ENCODE measurements at regions not wholly inside any gene's neighbourhood (a gene's known extent, or its start where the extent isn't known, plus 50 kb on each side); places are given as distances from the start of the nearest gene placed in this dataset.
"Not testable (repeated sequence)": the region's sequence is repeated elsewhere in the genome, so short reads cannot be mapped to it uniquely, and the experiment has no call there.

DNA sequence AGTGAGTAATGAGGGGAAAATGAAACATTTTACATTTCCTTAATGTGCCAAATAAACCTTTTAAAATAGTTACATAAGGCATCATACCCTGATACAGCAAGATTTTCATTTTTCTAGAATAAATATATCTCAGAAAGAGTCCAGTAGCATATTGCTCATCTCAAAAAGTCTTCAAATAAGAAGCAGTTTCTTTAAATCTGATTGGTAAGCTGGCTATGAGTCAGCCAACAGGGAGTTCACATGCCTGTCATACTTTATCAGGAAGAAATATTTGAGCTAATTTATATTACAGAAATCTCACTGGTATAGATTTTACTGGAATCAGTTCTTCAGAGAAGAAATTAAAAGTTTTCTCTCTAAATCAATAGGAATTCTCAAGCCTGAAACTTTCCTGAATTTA lies 258.1 kb downstream of the C11orf87 start:
- DNase-seq (ENCODE audit: low spot score), result peak; percentile 12

DNA sequence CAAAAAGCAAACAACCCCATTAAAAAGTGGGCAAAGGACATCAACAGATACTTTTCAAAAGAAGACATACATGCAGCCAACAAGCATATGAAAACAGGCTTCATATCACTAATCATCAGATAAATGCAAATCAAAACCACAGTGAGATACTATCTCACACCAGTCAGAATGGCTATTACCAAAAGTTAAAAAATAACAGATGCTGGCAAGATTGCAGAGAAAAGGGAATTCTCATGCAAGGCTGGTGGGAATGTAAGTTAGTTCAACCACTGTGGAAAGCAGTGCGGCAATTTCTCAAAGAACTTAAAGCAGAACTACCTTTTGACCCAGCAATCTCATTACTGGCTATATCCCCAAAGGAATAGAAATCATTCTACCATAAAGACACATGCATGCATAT lies 260.8 kb downstream of the C11orf87 start:
- DNase-seq (ENCODE audit: low spot score), result peak; percentile 9

DNA sequence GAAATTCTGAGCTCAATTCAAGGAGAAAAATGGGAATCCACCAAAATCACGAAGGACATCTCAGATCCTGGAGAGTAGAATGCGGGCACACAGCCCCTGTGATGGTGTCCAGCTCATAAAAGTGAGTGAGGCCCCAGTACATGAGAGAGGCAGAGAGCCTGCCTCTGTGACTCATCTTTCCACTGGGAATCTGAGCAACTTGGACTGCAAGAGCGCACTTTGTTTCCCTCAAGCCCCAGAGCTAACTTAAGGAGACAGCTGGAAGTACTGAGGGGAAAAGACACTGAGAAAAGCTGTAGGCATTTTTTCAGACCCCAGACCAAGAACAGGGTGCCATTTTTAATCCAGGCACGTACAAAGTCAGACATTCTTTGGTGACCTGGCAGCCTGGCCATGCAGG lies 273.7 kb downstream of the C11orf87 start:
- peak; percentile 13 for DNase-seq (ENCODE audit: low spot score)

DNA sequence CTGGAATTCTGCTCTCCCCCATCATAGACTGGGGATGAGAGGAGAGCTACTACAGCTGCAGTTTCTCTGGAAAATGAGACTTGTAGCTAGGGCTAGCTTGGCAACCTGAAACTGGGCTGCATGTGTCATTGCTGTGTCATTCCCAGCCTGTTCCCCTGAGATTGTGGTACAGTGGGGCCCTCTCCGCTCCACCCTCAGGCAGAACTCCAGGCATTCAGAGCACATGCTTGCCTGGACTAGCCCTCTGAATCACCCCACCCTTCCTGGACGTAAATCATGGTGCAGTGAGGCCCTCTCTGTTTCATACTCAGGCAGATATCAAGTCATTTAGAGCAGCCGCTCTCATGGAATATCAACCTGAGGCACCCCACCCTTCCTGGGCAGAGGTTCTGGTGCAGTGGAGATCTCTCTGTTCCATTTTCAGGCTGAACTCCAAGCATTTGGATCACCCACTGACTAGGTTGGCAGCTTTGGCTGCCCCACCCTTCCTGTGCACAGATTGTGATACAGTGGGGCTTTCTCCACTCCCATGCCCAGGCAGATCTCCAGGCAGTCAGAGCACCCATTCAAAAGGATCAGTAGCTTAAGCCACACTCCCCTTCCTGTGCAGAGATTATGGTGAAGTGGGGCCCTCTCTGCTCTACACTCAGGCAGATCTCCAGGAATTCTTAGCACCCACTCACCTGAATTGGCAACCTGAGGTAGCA lies 274.4 kb downstream of the C11orf87 start:
- peak; percentile 32 for DNase-seq (ENCODE audit: low spot score)

DNA sequence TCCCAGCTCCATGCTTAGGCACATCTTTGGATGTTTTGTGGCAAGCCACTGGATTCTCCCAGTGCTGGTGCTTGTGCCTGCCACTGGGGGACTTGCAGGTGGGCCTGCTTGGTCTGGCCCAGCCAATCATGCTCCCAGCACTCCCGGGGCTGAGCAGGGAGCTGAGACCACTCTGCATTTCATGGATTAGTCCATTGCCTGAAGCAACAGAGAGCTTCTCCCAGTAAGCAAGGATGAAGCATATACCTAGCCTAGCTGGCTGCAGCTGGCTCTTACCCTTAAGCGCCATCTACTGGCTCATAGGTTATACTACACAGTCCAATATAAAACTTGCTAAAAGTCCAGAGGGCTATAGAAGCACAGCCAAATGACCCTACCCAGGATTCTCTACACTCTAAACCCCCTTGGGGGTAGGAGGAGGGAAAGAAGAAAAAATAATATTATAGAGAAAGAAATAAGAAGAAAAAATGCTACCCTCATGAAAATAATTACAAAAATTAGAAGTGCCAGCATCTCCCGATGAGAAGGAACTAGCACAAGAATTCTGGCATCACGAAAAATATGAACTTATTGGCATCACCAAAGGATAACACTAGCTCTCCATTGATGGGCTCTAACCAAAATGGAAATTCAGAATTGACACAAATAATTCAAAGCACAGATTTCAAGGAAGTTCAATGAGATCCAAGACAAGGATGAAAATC lies 275.3 kb downstream of the C11orf87 start:
- peak; percentile 57 for DNase-seq (ENCODE audit: low spot score)

DNA sequence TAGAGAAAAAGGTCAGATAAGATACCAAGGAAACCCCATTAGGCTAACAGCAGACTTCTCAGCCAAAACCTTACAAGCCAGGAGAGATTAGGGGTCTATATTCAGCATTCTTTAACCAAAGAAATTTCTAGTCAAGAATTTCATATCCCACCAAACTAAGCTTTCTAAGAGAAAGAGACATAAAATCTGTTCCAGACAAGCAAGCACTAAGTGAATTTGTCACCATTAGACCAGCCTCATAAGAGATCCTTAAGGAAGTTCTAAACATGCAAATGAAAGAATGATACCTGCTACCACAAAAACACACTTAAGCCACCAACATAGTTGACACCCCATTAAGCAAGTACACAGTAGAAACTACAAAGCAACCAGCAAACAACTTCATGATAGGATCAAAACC lies 276.2 kb downstream of the C11orf87 start:
- no peak for DNase-seq (ENCODE audit: low spot score)

DNA sequence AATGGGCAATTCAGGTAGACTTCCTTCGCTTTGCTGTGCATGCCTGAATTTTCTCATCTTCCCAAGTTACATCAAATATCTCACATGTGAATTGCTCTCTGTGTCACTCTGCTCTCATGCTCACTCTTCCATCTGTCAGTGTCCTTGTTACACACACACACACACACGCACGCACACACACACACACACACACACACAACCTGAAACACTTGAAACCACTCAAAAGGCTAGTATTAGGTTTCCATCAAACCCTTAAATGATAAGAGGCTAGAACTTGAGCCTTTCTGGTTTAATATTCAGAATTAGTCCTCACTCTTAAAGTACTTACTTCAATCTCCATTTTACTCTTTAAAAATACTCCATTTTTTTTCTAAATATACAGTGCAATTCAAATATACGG lies 282.4 kb downstream of the C11orf87 start:
- DNase-seq (ENCODE audit: low spot score), result no peak

DNA sequence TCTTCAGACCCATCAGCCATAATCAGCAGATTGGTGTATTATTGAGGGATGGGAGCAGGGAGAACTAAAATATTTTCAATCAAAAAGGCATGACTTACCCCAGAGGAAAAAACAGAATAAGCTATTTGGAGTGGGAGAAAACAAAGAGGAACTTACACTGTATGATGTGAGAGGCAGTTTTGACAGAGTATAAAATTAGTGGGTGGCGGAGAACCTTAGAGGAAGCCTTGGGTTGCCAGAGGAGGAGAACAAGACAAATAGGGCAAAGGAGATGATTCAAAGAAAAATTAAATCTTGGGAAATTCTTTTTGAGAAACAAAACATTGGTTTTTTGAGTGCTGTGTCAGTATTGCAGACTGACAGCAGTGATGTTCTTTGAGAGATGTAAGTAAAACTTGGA lies 285.0 kb downstream of the C11orf87 start:
- DNase-seq (ENCODE audit: low spot score), result no peak

DNA sequence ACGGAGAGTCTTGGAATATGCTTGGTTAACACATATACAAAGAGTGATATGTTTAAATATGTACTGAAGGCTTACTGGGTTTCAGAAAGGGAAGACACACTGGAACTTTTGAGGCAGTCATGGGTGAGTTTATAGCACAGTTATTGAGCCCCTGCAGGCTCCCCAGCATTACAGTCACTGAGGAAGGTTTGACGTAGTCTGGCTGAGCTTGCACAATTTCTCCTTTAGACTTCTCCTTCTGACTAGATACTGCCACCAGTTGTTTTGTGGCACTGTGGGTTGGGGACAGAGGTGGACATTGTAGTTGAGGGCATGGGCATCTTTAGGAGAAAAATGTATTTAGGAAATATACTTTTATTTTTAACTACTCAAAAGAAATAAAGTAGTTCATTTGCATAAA lies 285.4 kb downstream of the C11orf87 start:
- no peak for DNase-seq (ENCODE audit: low spot score)

DNA sequence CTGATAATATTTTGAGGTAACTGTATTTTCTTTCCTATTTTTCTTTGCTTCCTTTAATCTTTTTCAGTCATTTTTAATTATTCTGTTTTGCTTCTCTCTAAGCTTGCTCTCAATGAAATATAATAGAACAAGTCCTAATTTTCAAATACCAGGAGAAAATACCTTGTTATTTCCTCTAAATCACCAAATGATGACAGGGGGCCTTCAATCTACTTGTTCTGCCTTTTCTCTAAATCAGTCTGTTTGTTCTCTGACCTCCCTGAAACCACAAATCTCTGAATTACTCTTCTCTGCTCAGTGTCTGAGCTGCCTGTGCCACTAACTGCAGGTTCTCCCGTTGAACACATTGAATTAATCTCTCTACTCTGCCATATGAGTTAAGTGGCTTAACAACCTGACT lies 286.2 kb downstream of the C11orf87 start:
- DNase-seq (ENCODE audit: low spot score), result no peak

DNA sequence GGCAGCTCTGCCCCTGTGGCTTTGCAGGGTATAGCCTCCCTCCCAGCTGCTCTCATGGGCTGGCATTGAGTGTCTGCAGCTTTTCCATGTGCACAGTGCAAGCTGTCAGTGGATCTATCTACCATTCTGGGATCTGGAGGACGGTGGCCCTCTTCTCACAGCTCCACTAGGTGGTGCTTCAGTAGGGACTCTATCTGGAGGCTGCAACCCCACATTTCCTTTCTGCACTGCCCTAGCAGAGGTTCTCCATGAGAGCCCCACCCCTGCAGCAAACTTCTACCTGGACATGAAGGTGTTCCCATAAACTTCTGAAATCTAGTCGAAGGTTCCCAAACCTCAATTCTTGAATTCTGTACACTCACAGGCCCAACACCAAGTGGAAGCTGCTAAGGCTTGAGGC lies 292.5 kb downstream of the C11orf87 start:
- DNase-seq (ENCODE audit: low spot score), result not testable (repeated sequence)

DNA sequence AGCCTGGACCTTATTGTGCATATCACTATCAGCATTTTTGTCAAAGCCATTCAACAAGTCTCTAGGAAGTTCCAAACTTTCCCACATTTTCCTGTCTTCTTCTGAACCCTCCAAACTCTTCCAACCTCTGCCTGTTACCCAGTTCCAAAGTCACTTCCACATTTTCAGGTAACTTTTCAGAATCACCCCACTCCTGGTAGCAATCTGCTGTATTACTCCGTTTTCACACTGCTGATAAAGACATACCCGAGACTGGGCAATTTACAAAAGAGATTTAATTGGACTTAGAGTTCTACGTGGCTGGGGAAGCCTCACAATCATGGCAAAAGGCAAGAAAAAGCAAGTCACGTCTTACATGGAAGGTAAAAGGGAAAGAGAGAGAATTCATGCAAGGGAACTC lies 293.4 kb downstream of the C11orf87 start:
- DNase-seq (ENCODE audit: low spot score), result not testable (repeated sequence)

DNA sequence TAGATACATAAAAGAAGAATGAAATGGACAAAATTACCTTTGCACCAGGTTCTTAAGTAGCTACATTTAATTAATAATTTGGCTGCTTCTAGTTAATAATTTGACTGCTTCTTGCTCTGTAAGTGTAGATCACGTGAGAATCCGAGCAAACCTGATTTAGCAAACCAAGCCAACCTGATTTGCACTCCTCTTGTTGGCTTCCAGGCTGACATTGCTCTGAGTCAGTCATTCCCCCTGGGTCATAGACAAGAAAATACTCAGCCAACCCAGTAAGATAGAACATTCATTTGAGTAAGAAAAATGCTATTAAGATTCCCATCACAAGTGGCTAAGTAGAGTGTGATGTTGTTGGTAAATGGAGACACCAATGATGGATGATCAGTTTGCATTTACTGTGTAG lies 304.1 kb downstream of the C11orf87 start:
- DNase-seq (ENCODE audit: low spot score), result peak; percentile 24

DNA sequence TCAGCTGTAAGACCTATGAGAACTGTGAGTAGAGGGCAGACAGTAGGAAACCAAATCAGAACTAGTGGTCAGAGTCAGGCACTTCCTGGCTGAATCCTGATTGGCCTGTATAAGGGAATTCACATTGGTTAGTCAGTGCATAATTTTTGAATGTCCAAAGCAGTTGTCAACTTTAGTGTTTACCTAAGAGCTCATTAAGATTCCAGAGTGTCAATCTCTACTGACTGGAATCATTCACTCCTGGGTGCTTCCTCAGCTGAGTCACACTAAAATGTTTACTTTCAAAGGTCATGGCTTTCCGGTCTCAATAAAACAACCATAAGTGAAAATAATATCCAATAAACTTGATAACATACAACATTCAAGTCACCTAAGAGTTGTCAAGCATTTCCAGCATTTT lies 306.1 kb downstream of the C11orf87 start:
- peak; percentile 82 for DNase-seq (ENCODE audit: low spot score)

DNA sequence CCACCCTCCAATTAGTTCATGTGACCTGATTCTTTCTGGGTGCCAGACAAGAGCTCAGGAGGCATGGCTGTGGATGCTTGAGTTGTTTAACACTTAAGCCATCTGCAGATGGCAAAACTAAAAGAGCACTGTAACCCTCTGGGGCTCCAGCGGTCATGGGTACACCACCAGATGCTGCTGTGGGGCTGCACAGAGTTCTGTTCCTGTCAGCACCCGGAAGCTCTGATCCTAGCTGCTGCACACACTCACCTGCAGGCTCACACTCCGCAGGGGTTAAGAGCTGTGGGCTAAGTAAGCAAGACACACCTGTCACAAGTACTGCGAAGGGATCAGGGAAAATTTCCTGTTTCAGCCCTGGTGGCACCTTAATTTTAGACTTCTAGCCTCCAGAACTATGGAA lies 307.8 kb downstream of the C11orf87 start:
- DNase-seq (ENCODE audit: low spot score), result no peak

DNA sequence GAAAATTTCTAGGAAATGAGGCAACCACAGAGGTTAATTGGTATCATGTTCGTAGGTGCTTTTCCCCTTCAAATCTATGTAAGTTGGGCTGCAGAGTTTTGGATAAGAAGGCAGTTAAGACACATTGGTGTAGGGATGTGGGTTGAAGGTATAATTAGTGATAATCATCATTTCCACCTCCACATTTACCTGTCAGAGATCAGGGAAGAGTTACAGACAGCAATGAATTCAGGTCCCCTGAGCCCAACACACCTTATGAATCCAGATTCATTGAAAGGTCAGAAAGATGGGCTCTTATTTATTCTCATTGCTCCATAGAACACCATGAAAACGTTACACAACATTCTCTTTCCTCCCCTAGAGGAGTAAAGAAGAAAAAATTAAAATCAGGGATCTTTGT lies 308.7 kb downstream of the C11orf87 start:
- DNase-seq (ENCODE audit: low spot score), result no peak

DNA sequence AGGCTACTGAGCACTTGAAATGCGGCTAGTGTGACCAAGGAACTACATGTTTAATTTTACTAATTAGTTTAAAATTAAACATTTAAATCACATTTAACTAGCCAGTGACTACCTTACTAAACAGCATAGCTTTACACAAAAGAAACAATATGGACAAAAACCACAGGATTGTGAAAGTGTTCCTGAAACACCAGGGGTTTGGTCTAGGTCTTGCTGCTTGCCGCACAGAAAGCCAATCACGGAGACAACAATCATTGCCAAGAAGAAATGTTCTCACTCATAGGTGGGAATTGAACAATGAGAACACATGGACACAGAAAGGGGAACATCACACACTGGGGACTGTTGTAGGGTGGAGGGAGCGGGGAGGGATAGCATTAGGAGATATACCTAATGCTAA lies 309.5 kb downstream of the C11orf87 start:
- DNase-seq (ENCODE audit: low spot score), result no peak

DNA sequence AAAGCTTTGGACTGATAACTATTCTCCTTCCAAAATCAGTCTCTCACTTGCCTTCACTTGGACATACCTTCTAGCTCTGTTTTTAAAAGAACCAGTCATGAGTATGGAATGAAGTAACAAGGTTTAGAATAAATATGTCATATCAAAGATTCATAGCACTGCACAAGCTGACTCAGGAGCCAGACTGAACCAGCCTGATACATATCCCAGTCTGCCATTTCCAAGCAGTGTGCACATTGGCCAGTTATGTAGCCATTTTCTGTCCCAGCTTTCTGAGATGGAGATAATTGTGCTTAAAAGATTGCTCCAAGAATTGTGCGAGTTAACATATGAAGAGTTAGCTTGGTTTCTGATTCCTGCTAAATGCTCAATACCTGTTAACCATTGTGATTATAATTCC lies 311.3 kb downstream of the C11orf87 start:
- DNase-seq (ENCODE audit: low spot score), result peak; percentile 21

DNA sequence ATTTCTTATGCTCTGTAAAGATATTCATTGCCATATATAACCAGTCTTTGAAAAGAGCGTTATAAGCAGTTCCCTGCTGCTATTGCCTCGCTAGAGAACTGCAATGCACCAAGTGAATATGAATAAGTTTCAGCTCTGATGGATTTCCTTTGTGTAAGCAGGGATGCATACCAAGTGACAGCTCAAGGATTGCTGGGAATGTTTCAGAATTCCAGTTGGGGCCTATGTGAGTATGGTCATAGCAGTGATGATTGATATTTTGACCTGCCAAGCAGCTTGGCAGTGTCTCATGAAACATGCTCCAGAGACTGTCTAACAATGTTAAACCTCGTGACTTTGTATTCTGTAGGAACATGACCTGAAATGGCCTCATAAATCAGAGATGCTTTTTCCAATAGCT lies 312.6 kb downstream of the C11orf87 start:
- DNase-seq (ENCODE audit: low spot score), result peak; percentile 24

DNA sequence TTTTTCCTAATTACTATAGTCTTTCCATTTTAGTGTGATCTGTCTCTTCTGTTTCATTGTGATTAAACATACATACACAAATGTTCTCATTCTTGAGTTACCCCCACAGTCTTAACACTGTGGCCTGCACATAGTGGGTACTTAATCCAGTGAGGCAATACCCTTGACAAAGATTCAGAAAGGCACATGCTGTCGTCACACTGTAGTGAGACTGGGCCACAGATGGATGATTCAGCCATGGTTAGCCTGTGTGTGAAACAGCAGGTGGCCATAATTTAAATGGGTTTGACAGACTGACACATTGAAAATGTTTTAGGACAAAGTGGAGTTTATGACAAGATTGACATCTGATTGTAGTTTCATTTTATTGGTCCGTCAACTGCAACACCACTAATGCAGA lies 313.1 kb downstream of the C11orf87 start:
- no peak for DNase-seq (ENCODE audit: low spot score)

DNA sequence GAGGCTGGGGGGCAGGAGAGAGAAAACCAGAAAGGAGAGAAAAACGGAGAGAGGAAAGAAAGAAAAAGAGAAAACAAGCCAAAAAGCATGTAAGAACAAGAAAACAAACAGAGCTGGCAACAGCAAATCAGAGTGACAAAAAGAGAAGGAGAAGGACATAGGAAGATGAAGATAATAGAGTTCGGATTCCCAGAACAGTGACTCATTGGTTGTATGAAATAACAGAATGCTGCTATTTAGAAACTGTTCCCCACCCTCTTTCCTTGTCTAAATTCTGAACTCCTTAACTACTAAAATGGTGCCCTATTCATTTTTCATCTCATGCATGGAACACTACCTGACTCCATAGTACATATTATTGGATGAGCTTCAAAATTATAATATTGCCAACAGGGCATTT lies 317.4 kb downstream of the C11orf87 start:
- no peak for DNase-seq (ENCODE audit: low spot score)

DNA sequence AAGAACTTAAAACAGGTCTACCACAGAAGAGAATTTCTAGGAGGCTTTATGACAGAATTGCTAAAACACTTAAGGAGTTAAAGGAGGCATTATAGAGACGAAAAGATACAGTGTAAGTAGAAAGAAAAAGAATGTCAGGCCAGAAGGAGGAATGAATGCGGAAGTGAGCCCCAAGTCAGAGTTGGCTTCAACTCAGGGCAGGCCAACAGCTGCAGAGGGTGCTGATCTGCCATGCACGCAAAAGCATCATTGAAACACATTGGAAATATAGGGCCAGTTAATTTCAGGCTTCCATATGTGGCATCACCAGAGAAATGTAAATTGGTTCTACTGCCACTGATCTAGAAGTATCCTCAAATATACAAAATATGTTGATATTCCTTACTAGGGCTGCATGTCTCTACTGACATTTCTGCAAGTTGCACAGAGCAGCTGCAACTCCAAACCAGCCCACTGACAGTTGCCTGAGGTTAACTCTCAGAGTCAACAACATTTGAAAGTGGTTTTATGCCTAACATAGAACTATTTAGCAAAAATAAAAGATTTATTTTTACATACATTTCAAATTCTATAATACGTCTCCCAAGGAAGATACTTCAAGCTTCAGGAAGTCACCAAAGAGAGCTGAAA lies 324.1 kb downstream of the C11orf87 start:
- no peak for DNase-seq (ENCODE audit: low spot score)

DNA sequence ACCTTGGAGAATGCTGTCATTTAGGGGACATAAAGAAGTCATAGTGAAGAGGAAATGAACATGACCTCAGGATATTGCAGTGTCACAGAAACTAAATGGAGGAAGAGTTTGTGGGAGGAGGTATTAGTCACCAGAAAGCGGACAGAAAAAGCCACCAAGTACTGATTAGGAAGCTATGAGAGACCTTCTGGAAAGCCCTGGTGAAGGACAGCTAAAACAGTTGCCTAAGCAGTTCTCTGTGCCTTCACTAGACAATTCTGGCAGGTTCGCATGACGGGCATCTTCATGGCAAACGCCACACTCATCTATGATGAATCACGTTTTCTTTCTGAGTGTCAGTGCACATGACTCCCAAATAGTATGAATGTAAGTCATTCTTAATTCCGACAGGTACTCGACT lies 325.8 kb downstream of the C11orf87 start:
- peak; percentile 29 for DNase-seq (ENCODE audit: low spot score)
